PC-9 (cell line): ENCODE measurements at regions not wholly inside any gene's neighbourhood (a gene's known extent, or its start where the extent isn't known, plus 50 kb on each side); places are given as distances from the start of the nearest gene placed in this dataset.

Experiments
- EZH2 ChIP-seq: fragments of 200-600 bp; sonication (generic); IDR thresholded peaks from 2 replicates; pipeline ENCODE4 v1.8.0; 2017; ENCODE audit warnings: antibody characterized with exemption, low read depth
- TF ChIP-seq, protein P1 (sequence below): fragments of 200-600 bp; sonication (generic); conservative IDR thresholded peaks from 2 replicates; pipeline ENCODE4 v1.6.1; 2017; ENCODE audit warnings: mixed run types, antibody characterized with exemption, mild to moderate bottlenecking, moderate library complexity

DNA sequence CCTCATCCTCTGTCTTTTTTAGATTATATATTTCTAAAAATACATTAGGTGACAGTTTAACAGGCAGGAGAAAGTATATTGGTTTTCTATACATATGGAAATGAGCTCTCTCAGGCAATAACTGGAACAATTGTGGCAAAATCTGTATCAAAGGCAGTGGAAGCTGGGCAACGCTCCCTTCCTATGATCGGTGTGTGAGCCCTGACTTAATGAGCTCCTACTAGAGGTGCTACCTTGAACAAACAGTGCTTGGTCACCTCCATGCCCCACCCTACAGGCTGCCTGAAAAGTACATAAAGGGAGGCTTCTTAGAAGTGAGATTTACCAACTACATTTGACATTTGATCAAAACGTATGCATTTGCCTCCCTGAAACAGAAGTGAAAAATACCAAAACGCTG is 185.3 kb downstream of the EFNB2 start:
- TF ChIP-seq, protein P1, sequence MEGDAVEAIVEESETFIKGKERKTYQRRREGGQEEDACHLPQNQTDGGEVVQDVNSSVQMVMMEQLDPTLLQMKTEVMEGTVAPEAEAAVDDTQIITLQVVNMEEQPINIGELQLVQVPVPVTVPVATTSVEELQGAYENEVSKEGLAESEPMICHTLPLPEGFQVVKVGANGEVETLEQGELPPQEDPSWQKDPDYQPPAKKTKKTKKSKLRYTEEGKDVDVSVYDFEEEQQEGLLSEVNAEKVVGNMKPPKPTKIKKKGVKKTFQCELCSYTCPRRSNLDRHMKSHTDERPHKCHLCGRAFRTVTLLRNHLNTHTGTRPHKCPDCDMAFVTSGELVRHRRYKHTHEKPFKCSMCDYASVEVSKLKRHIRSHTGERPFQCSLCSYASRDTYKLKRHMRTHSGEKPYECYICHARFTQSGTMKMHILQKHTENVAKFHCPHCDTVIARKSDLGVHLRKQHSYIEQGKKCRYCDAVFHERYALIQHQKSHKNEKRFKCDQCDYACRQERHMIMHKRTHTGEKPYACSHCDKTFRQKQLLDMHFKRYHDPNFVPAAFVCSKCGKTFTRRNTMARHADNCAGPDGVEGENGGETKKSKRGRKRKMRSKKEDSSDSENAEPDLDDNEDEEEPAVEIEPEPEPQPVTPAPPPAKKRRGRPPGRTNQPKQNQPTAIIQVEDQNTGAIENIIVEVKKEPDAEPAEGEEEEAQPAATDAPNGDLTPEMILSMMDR = no peak
- TF ChIP-seq EZH2 = no peak
